ENCODE measurements at regions not wholly inside any gene's neighbourhood (a gene's known extent, or its start where the extent isn't known, plus 50 kb on each side); places are given as distances from the start of the nearest gene placed in this dataset.

- TF ChIP-seq GATA2 (IDR thresholded peaks at IDR 0.05; ENCODE audit: low read depth, low read length) (no peak), GATA3 (IDR thresholded peaks at IDR 0.05; ENCODE audit: low read depth, low read length) (no peak)
Observed at GRCh38 chr2:175383286-175383685, 201.8 kb upstream of the ATP5MC3 start.

Measured in SH-SY5Y (cell line).